Astrocyte (in vitro differentiated cells and primary cell): ENCODE measurements at regions not wholly inside any gene's neighbourhood (a gene's known extent, or its start where the extent isn't known, plus 50 kb on each side); places are given as distances from the start of the nearest gene placed in this dataset.

ENCODE experiments used
- CTCF ChIP-seq: IDR thresholded peaks from 2 replicates; pipeline ENCODE4 v1.5.1; 2011; ENCODE audit warnings: low read depth, mild to moderate bottlenecking, inconsistent platforms, low read length, moderate library complexity; ENCODE audit not compliant: insufficient read depth
- EZH2 ChIP-seq: IDR thresholded peaks from 2 replicates; pipeline ENCODE4 v1.6.1; 2012; ENCODE audit warnings: mild to moderate bottlenecking, low read length, inconsistent platforms; ENCODE audit not compliant: insufficient read depth

DNA sequence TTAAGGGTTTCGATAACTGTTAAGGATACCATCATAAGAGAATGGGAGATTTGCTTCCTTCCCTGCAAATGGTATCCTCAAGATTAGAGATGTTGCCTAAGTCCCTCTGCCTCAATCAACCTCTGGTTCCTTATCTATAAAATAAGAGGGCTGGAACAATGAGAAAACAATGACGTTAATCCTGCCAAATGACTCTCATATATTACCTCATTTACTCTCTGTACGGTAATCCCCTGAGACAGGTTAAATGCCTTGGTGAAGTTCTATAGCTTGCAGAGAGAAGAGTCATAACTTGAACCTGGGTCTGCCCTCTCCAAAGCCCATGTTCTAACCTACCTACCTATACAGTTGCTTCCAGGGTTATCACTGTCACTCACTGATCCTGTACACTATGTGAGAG, 100.2 kb upstream of the OTUD4 start:
- no peak for TF ChIP-seq CTCF
- TF ChIP-seq EZH2: no peak
